Right atrium auricular region (tissue), 2 donors: ENCODE measurements at regions not wholly inside any gene's neighbourhood (a gene's known extent, or its start where the extent isn't known, plus 50 kb on each side); places are given as distances from the start of the nearest gene placed in this dataset.

ENCODE experiments used
- DNase-seq: peaks from one replicate; pipeline ENCODE4 v3.0.0-alpha.2; 2019; ENCODE audit warnings: low spot score
- H3K27ac ChIP-seq, 2 donors: fragments of 200-600 bp; sonication (generic); 1 replicate in 1 of 2; 2 replicates in 1 of 2; pipeline ENCODE4 v1.5.1; 2016 to 2019
- H3K27me3 ChIP-seq, 2 donors: fragments of 200-600 bp; sonication (generic); one replicate each; pipeline versions ENCODE4 v1.5.1 to v1.6.0; 2017 to 2019
- H3K36me3 ChIP-seq: fragments of 200-600 bp; sonication (generic); one replicate; pipeline ENCODE4 v1.5.1; 2016
- H3K4me1 ChIP-seq, 2 donors: fragments of 200-600 bp; sonication (generic); one replicate each; pipeline versions ENCODE4 v1.5.1 to v1.6.0; 2017 to 2019
- H3K4me3 ChIP-seq, 2 donors: fragments of 200-600 bp; sonication (generic); 1 replicate in 1 of 2; 2 replicates in 1 of 2; pipeline ENCODE4 v1.5.1; 2017 to 2019; ENCODE audit warnings: mild to moderate bottlenecking in 1 of 2, moderate library complexity in 1 of 2
- H3K9me3 ChIP-seq, 2 donors: fragments of 200-600 bp; sonication (generic); one replicate each; pipeline ENCODE4 v1.5.1; 2019
- CTCF ChIP-seq, 2 donors: fragments of 200-600 bp; sonication (generic); IDR thresholded peaks; one replicate each; pipeline ENCODE4 v1.5.1; 2019; ENCODE audit warnings: antibody characterized with exemption in 2 of 2

DNA sequence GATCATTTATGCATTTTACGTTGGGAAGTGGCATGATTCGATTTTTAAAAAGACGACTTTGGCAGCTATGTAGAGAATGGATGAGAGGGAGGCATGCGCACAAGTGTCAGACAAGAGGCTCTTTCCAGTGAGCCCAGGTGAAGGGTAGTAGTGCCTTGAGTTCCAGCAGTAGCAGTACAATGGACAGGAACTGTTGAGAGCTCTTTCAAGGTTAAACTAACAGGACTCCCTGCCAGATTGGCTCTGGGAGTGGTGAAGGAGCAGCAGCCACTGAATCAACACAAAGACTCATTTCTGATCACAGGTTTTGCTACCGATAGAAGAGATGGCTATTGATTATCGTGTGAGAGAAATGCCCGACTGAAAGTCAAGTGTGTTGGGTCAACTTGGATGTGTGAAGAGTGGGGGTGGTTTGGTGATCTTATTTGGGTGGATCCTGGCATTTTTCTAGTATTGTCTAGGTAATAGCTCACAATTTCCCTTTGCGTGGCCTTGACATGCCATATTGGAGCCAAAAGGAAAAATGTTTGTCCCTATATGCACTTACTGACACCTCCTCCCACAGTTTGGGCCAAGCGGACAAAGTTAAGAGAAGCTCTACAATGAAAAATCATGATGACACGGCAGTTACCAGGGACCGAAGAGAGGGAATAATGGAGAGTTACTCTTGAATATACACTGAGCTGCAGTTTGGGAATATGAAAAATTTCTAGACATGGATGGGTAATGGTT is 81.6 kb upstream of the MDFIC2 start:
- no peak overlapping the region for H3K27ac ChIP-seq
- no peak for TF ChIP-seq CTCF (IDR thresholded peaks at IDR 0.05)
- peaks cover 0 to 4% of the 10 kb centered on the region in 2 donors for H3K9me3 ChIP-seq
- no peak overlapping the region for H3K4me3 ChIP-seq
- H3K27me3 ChIP-seq, result no peaks in the 10 kb centered on the region
- no peaks in the 10 kb centered on the region for H3K36me3 ChIP-seq
- DNase-seq, result no peak
- no peaks in the 10 kb centered on the region for H3K4me1 ChIP-seq

DNA sequence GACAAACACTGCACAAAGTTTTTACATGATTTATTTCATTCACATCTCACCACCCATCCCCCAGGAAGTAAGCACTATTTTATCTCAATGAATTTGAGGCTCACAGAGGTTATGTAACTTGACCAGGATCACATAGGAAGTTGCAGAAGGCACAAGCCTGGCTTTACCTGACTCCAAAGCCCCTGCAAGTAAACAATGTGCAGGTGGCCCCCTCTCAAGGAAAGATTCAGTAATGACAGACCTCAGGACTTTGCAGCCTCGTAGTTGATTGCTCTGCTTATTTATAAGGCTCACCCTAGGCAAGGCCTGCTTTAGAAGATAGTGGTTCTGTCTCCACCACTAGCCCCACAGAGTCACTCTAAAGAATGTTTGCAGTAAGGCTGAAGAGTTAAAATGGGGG is 79.8 kb upstream of the MDFIC2 start:
- no peak for DNase-seq
- no peak for TF ChIP-seq CTCF (IDR thresholded peaks at IDR 0.05)
- no peaks in the 10 kb centered on the region for H3K4me1 ChIP-seq
- peaks cover 0 to 11% of the 10 kb centered on the region in 2 donors for H3K9me3 ChIP-seq
- no peaks in the 10 kb centered on the region for H3K27me3 ChIP-seq
- no peak overlapping the region for H3K27ac ChIP-seq
- H3K36me3 ChIP-seq, result no peaks in the 10 kb centered on the region
- no peak overlapping the region for H3K4me3 ChIP-seq

GRCh38 chr3:70387889-70388288 is 75.5 kb upstream of the MDFIC2 start:
- Histone ChIP-seq H3K36me3 (no peaks in the 10 kb centered on the region), H3K27ac (no peak overlapping the region), H3K9me3 (peaks cover 0 to 11% of the 10 kb centered on the region in 2 donors), H3K4me3 (no peak overlapping the region), H3K4me1 (no peaks in the 10 kb centered on the region), H3K27me3 (no peaks in the 10 kb centered on the region)
- TF ChIP-seq CTCF (IDR thresholded peaks at IDR 0.05), result no peak
- DNase-seq, result no peak

GRCh38 chr3:70386846-70387245 is 74.4 kb upstream of the MDFIC2 start:
- no peak overlapping the region for H3K27ac ChIP-seq
- peaks cover 0 to 11% of the 10 kb centered on the region in 2 donors for H3K9me3 ChIP-seq
- no peak overlapping the region for H3K4me3 ChIP-seq
- H3K27me3 ChIP-seq, result no peaks in the 10 kb centered on the region
- TF ChIP-seq CTCF (IDR thresholded peaks at IDR 0.05), result no peak
- no peaks in the 10 kb centered on the region for H3K36me3 ChIP-seq
- H3K4me1 ChIP-seq, result no peaks in the 10 kb centered on the region
- no peak for DNase-seq

DNA sequence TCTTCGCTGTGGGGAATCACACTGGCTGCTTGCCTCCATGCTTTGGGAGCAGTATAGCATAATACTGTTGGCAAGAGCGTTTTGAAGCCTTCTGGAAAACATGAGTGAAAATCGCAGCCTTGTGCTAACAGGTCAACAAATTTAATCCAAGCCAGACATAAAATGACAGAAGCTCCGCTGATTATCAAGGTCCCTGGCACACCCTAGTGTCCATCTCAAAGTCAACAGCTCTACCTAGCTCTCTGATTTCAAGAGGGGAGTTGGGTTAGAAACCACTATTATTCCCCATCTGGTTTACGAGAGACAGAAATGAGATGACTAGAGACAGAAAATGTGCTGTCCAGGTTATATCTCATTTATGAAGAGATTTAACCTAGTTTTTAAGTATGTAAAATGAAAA is 73.6 kb upstream of the MDFIC2 start:
- no peaks in the 10 kb centered on the region for H3K4me1 ChIP-seq
- H3K27me3 ChIP-seq, result no peaks in the 10 kb centered on the region
- DNase-seq, result no peak
- no peak for TF ChIP-seq CTCF (IDR thresholded peaks at IDR 0.05)
- no peak overlapping the region for H3K4me3 ChIP-seq
- H3K9me3 ChIP-seq, result peaks cover 0 to 11% of the 10 kb centered on the region in 2 donors
- H3K27ac ChIP-seq, result no peak overlapping the region
- H3K36me3 ChIP-seq, result no peaks in the 10 kb centered on the region

- TF ChIP-seq CTCF (IDR thresholded peaks at IDR 0.05), result no peak
- Histone ChIP-seq H3K9me3 (peaks cover 0 to under 1% of the 10 kb centered on the region in 2 donors), H3K27me3 (no peaks in the 10 kb centered on the region), H3K4me3 (no peak overlapping the region), H3K27ac (no peak overlapping the region), H3K36me3 (no peaks in the 10 kb centered on the region), H3K4me1 (no peaks in the 10 kb centered on the region)
- DNase-seq, result no peak
Measured at GRCh38 chr3:70383360-70383831, 71.0 kb upstream of the MDFIC2 start.
